CD4-positive, alpha-beta T cell (primary cell): ENCODE measurements at regions not wholly inside any gene's neighbourhood (a gene's known extent, or its start where the extent isn't known, plus 50 kb on each side); places are given as distances from the start of the nearest gene placed in this dataset.

Experiments used
- ATAC-seq: fragments of 200-7000 bp; cut with Tn5 transposase; one replicate; pipeline ENCODE4 v1.10.0; 2022; ENCODE audit warnings: mild to moderate bottlenecking; ENCODE audit not compliant: poor library complexity
- CTCF ChIA-PET: fragments of 350-600 bp; sonication (Branson Sonifier 250); formaldehyde crosslinking; loops from one replicate; lab custom pipeline; 2021; ENCODE audit warnings: antibody characterized with exemption, inconsistent platforms; lab: Charles Lee
- POLR2A ChIA-PET: fragments of 350-600 bp; sonication (Branson Sonifier 250); formaldehyde crosslinking; loops from one replicate; lab custom pipeline; 2021; ENCODE audit warnings: antibody characterized with exemption, inconsistent platforms; lab: Charles Lee
- DNase-seq, 14 experiments: peaks; one replicate each; pipeline ENCODE4 v3.0.0-alpha.2; 2013 to 2020; ENCODE audit warnings: mixed read lengths in 2 of 14
- H3K27ac ChIP-seq, 2 donors: one replicate each; pipeline versions ENCODE4 v1.5.1 to v1.7.0; 2013; ENCODE audit warnings: low read length in 2 of 2, low read depth in 1 of 2, mild to moderate bottlenecking in 1 of 2
- H3K27me3 ChIP-seq, 2 experiments: 1 replicate in 1 of 2; 2 replicates in 1 of 2; pipeline versions ENCODE4 v1.6.1 to v1.7.0; 2013; ENCODE audit warnings: low read length in 2 of 2, control low read depth in 1 of 2, mild to moderate bottlenecking in 1 of 2, moderate library complexity in 1 of 2; ENCODE audit not compliant: insufficient read depth in 2 of 2, control insufficient read depth in 1 of 2
- H3K36me3 ChIP-seq: one replicate; pipeline ENCODE4 v1.6.1; 2013; ENCODE audit warnings: low read length, control low read depth; ENCODE audit not compliant: insufficient read depth
- H3K4me1 ChIP-seq: one replicate; pipeline ENCODE4 v1.6.1; 2013; ENCODE audit warnings: low read length, control low read depth; ENCODE audit not compliant: insufficient read depth
- H3K4me3 ChIP-seq: one replicate; pipeline ENCODE4 v1.5.1; 2013; ENCODE audit warnings: mild to moderate bottlenecking, low read length, moderate library complexity
- H3K9me3 ChIP-seq, 2 experiments: 1 replicate in 1 of 2; 2 replicates in 1 of 2; pipeline versions ENCODE4 v1.6.1 to v1.7.0; 2013; ENCODE audit warnings: low read length in 2 of 2, mild to moderate bottlenecking in 2 of 2, control low read depth in 1 of 2, moderate library complexity in 1 of 2; ENCODE audit not compliant: control insufficient read depth in 1 of 2, insufficient read depth in 1 of 2
- H3K27ac Mint-ChIP-seq: one replicate; pipeline ENCODE4 v1.8.0; 2020; ENCODE audit warnings: mixed read lengths
- H3K27me3 Mint-ChIP-seq: one replicate; pipeline ENCODE4 v1.8.0; 2021; ENCODE audit warnings: mixed read lengths
- H3K36me3 Mint-ChIP-seq: one replicate; pipeline ENCODE4 v1.8.0; 2021; ENCODE audit warnings: low read depth, mixed read lengths
- H3K4me1 Mint-ChIP-seq: one replicate; pipeline ENCODE4 v1.8.0; 2021; ENCODE audit warnings: low read depth, mixed read lengths
- H3K4me3 Mint-ChIP-seq: one replicate; pipeline ENCODE4 v1.8.0; 2020; ENCODE audit warnings: mild to moderate bottlenecking, mixed read lengths
- H3K9me3 Mint-ChIP-seq: one replicate; pipeline ENCODE4 v1.8.0; 2020; ENCODE audit warnings: mixed read lengths
- CTCF ChIP-seq: fragments of 200-600 bp; IDR thresholded peaks from one replicate; pipeline ENCODE4 v1.8.0; 2022; ENCODE audit warnings: antibody characterized with exemption, mild to moderate bottlenecking
- intact Hi-C, 2 experiments: fragments of 100-400 bp; cut with DNase I in 1 of 2; cut with micrococcal nuclease in 1 of 2; formaldehyde crosslinking; loops; one replicate each; pipeline versions ENCODE4 v1.15.1 to v1.9.0; 2023 to 2025; cut with DNase I, micrococcal nuclease

GRCh38 chr10:44832595-44833390 is 78.3 kb upstream of the TMEM72 start:
- CTCF ChIA-PET: no interaction called here
- Histone ChIP-seq H3K27ac (no peak overlapping the region), H3K27me3 (no peaks in the 10 kb centered on the region), H3K4me1 (no peaks in the 10 kb centered on the region), H3K36me3 (no peaks in the 10 kb centered on the region), H3K4me3 (no peak overlapping the region), H3K9me3 (no peaks in the 10 kb centered on the region)
- H3K27ac Mint-ChIP-seq: no peak overlapping the region
- H3K4me1 Mint-ChIP-seq: peaks cover 5% of the 10 kb centered on the region
- H3K27me3 Mint-ChIP-seq: peaks cover 1% of the 10 kb centered on the region
- no peak for DNase-seq
- TF ChIP-seq CTCF: no peak
- H3K9me3 Mint-ChIP-seq: no peaks in the 10 kb centered on the region
- POLR2A ChIA-PET: no interaction called here
- no peak overlapping the region for H3K4me3 Mint-ChIP-seq
- ATAC-seq: no peak
- intact Hi-C loops: no loop called here
- H3K36me3 Mint-ChIP-seq: no peaks in the 10 kb centered on the region

- TF ChIP-seq CTCF: no peak
- peaks cover 5% of the 10 kb centered on the region for H3K4me1 Mint-ChIP-seq
- H3K27ac Mint-ChIP-seq: no peak overlapping the region
Measured at GRCh38 chr10:44834131-44834530, 77.0 kb upstream of the TMEM72 start.

GRCh38 chr10:44835300-44835699 is 75.8 kb upstream of the TMEM72 start:
- POLR2A ChIA-PET: no interaction called here
- CTCF ChIA-PET: no interaction called here
- H3K27me3 ChIP-seq: no peaks in the 10 kb centered on the region
- DNase-seq: no peak
- no peak for TF ChIP-seq CTCF
- Mint-ChIP-seq H3K4me1 (peaks cover 5% of the 10 kb centered on the region), H3K27ac (no peak overlapping the region), H3K27me3 (peaks cover 16% of the 10 kb centered on the region), H3K9me3 (no peaks in the 10 kb centered on the region), H3K36me3 (no peaks in the 10 kb centered on the region), H3K4me3 (no peak overlapping the region)
- intact Hi-C loops: no loop called here
- no peak overlapping the region for H3K27ac ChIP-seq
- ATAC-seq: no peak
- H3K36me3 ChIP-seq: no peaks in the 10 kb centered on the region
- H3K9me3 ChIP-seq: no peaks in the 10 kb centered on the region
- no peaks in the 10 kb centered on the region for H3K4me1 ChIP-seq
- H3K4me3 ChIP-seq: no peak overlapping the region

More at GRCh38 chr10:44834131-44834530, 77.0 kb upstream of the TMEM72 start:
- Mint-ChIP-seq H3K27me3 (peaks cover 10% of the 10 kb centered on the region), H3K9me3 (no peaks in the 10 kb centered on the region), H3K4me3 (no peak overlapping the region), H3K36me3 (no peaks in the 10 kb centered on the region)
- ChIA-PET CTCF (no interaction called here), POLR2A (no interaction called here)
- Histone ChIP-seq H3K36me3 (no peaks in the 10 kb centered on the region), H3K4me3 (no peak overlapping the region), H3K27me3 (no peaks in the 10 kb centered on the region), H3K27ac (no peak overlapping the region), H3K4me1 (no peaks in the 10 kb centered on the region), H3K9me3 (no peaks in the 10 kb centered on the region)
- intact Hi-C loops: no loop called here
- ATAC-seq: no peak
- no peak for DNase-seq
